ENCODE measurements at regions not wholly inside any gene's neighbourhood (a gene's known extent, or its start where the extent isn't known, plus 50 kb on each side); places are given as distances from the start of the nearest gene placed in this dataset.
A peak's percentile ranks its signal among the peaks of the same experiment; 100 is the strongest.

- DNase-seq (ENCODE audit: low read depth): no peak
Measured at GRCh38 chr14:48900565-48900964, 685.6 kb downstream of the RPS29 start.

GRCh38 chr14:48890333-48890732 is 695.8 kb downstream of the RPS29 start:
- DNase-seq (ENCODE audit: low read depth): no peak

- no peak for DNase-seq (ENCODE audit: low read depth)
Measured at GRCh38 chr14:48876806-48877340, 709.3 kb downstream of the RPS29 start.

- no peak for DNase-seq (ENCODE audit: low read depth)
Measured at GRCh38 chr14:48874711-48875110, 711.5 kb downstream of the RPS29 start.

DNA sequence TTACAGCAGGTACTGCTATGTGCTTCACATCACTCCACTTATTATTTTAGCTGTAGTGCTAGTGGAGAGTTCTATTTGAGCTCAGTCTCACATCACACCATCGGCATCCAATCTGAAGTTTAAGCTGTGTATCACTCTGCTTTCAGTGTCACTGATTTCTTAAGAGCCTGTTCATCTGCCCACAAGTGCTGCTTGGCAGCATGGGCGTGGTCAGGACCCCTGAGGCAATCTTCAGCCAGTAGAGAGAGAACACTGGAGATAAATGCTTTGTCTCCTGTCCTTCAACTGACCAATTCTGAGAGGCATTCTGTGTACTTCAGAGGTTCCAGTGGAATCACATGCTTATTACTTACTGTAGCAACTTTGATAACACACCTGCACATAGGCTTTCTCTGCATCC is 728.8 kb downstream of the RPS29 start:
- DNase-seq (ENCODE audit: low read depth): peak; percentile 9

- no peak for DNase-seq (ENCODE audit: low read depth)
Measured at GRCh38 chr14:48853159-48853558, 733.0 kb downstream of the RPS29 start.

GRCh38 chr14:48849741-48850322 is 736.3 kb downstream of the RPS29 start:
- DNase-seq (ENCODE audit: low read depth): no peak

- no peak for DNase-seq (ENCODE audit: low read depth)
Measured at GRCh38 chr14:48842785-48843184, 743.4 kb downstream of the RPS29 start.

DNA sequence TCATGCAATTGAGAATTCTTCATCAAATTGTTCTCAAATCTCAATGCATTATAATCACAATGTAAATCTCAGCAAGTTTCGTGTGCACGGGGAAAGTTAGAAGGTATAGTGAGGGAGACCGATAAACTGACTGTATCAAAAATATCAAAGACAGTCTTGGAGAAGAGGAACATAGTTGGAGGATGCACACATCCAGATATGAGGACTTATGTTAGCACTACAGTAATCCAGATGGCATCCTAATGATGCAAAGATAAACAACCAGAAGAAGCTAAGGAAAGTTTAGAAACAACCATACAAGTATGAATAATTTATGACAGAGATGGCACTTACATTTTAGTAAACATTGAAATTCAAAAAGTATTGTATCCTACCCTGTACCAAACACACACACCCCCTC is 760.1 kb downstream of the RPS29 start:
- no peak for DNase-seq (ENCODE audit: low read depth)

- peak; percentile 6 for DNase-seq (ENCODE audit: low read depth)
Measured at GRCh38 chr14:48814562-48814961, 771.6 kb downstream of the RPS29 start.

GRCh38 chr14:48805315-48805714 is 780.9 kb downstream of the RPS29 start:
- no peak for DNase-seq (ENCODE audit: low read depth)

- peak; percentile 43 for DNase-seq (ENCODE audit: low read depth)
Measured at GRCh38 chr14:48792376-48793024, 793.7 kb downstream of the RPS29 start.

DNA sequence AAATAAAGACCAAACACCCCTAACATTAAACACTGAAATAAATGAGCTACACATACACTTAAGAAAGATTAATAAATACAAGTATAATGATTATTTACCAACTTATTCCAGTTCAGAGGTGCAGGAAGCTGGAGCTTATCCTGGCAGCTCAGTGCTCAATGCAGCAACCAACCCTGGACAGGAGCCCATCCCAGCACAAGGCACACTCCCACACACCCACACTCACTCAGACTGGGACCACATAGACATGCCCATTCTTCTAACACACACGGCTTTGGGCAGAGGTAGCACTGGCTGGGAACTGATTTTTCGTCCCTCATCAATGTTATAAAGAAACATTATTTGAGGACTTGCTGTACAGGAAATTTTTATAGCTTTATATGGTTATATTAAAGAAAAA is 797.4 kb downstream of the RPS29 start:
- peak; percentile 34 for DNase-seq (ENCODE audit: low read depth)

- no peak for DNase-seq (ENCODE audit: low read depth)
Measured at GRCh38 chr14:48786498-48786897, 799.7 kb downstream of the RPS29 start.

DNA sequence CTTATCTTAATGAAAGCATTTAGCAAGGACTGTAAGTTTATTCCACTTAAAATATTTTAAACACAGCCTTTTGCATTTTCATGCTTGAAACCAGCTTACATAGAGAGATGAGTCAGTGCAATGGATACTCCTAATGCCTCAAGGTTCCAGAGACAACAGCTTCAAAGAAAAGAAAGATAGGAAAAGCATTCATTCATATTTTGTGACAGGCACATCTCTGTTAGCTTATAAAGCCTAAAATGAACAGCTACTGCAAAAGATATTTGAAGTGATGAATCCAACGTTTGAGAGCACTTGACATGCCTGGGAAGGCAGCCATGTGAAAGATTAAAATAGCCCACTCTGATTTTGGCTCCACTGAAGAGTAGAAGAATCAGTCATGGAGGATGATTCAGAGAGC is 814.5 kb downstream of the RPS29 start:
- DNase-seq (ENCODE audit: low read depth): peak; percentile 1

- no peak for DNase-seq (ENCODE audit: low read depth)
Measured at GRCh38 chr14:48751293-48751692, 834.9 kb downstream of the RPS29 start.

DNA sequence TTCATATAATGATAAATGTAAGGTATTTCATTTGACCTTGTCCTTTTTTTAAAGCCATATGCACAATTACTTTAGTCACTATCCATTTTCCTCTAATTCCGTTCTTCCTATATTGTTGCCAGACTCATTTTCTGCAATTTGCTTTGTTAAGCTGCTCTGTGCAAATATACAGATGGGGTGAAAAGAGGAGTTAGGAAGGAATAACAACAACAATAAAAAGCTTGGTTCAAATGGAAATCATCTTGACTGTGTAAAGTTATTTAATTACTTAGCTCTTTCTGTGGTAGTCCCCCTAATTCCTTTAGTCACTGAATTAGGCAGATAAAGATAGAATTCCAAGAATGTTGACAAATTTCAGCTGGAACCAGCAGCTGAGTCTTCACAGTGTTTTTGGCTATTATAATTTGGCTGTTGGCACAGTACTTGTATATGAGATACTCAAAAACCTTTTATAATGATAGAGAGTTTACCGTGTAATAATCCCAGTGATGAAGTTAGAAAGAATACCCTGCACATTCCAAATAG is 838.0 kb downstream of the RPS29 start:
- no peak for DNase-seq (ENCODE audit: low read depth)

- no peak for DNase-seq (ENCODE audit: low read depth)
Measured at GRCh38 chr14:48747561-48748089, 838.6 kb downstream of the RPS29 start.

GRCh38 chr14:48744202-48744601 is 842.0 kb downstream of the RPS29 start:
- DNase-seq (ENCODE audit: low read depth): no peak

- no peak for DNase-seq (ENCODE audit: low read depth)
Measured at GRCh38 chr14:48738186-48738925, 847.8 kb downstream of the RPS29 start.

GRCh38 chr14:48735607-48736006 is 850.6 kb downstream of the RPS29 start:
- DNase-seq (ENCODE audit: low read depth): no peak

DNA sequence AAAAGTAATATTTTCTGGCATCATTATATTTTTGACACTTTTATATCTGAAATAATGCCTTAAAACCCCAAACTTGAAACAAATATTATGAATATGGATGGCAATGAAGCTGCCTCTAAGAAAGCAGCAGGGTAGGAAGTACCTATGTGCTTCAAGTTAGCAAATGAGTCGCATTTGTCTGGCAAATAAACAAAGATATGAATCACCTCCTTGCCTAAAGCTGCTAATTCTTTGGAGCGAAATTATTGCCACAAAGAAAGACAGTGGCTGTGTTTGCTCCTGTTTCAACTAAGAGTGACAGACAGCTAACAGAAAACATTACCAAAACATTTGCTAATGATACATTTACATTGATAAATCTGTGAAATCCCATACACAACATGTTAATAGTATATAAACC is 854.9 kb downstream of the RPS29 start:
- DNase-seq (ENCODE audit: low read depth): no peak
